ENCODE measurements at regions not wholly inside any gene's neighbourhood (a gene's known extent, or its start where the extent isn't known, plus 50 kb on each side); places are given as distances from the start of the nearest gene placed in this dataset.
"Not testable (repeated sequence)": the region's sequence is repeated elsewhere in the genome, so short reads cannot be mapped to it uniquely, and the experiment has no call there.

- Histone ChIP-seq H3K9ac (ENCODE audit: low read depth in 1 of 2, low read length in 2 of 2) (peak overlapping the region in 1 of 2 donors; percentile 47), H3K4me3 (ENCODE audit: low read depth in 1 of 3, low read length in 3 of 3) (no peak overlapping the region), H3K4me1 (ENCODE audit: control insufficient read depth in 4 of 4, insufficient read depth in 4 of 4, low read length in 3 of 4) (peaks cover 0 to 18% (median 15%) of the 10 kb centered on the region in 4 donors), H3K27ac (ENCODE audit: low read depth in 1 of 2, low read length in 2 of 2) (peak overlapping the region; percentile 60 to 79), H3K36me3 (ENCODE audit: control insufficient read depth in 4 of 4, insufficient read depth in 3 of 4, low read depth in 1 of 4, low read length in 3 of 4) (no peaks in the 10 kb centered on the region), H3K27me3 (ENCODE audit: control insufficient read depth in 4 of 4, insufficient read depth in 4 of 4, low read length in 3 of 4) (no peaks in the 10 kb centered on the region), H3K9me3 (ENCODE audit: control insufficient read depth in 4 of 4, low read length in 3 of 4) (no peaks in the 10 kb centered on the region)
- 92% methylated on average over 1 of the region's 1 CpG for WGBS
- TF ChIP-seq FOXA2 (IDR thresholded peaks at IDR 0.05) (no peak), HNF4A (conservative IDR thresholded peaks at IDR 0.05) (no peak), TAF1 (conservative IDR thresholded peaks at IDR 0.05) (no peak)
- DNase-seq (ENCODE audit: low spot score): no peak
These were observed 55.3 kb upstream of the PRSS3 start for GRCh38 chr9:33740075-33740474.

GRCh38 chr9:33740958-33741357 lies 54.4 kb upstream of the PRSS3 start:
- H3K27ac ChIP-seq (ENCODE audit: low read depth in 1 of 2, low read length in 2 of 2); H3K9ac ChIP-seq (ENCODE audit: low read depth in 1 of 2, low read length in 2 of 2); DNase-seq (ENCODE audit: low spot score); H3K4me3 ChIP-seq (ENCODE audit: low read depth in 1 of 3, low read length in 3 of 3); H3K27me3 ChIP-seq (ENCODE audit: control insufficient read depth in 4 of 4, insufficient read depth in 4 of 4, low read length in 3 of 4); H3K9me3 ChIP-seq (ENCODE audit: control insufficient read depth in 4 of 4, low read length in 3 of 4); H3K36me3 ChIP-seq (ENCODE audit: control insufficient read depth in 4 of 4, insufficient read depth in 3 of 4, low read depth in 1 of 4, low read length in 3 of 4): not testable (repeated sequence)
- peaks cover 0 to 18% (median 15%) of the 10 kb centered on the region in 4 donors for H3K4me1 ChIP-seq (ENCODE audit: control insufficient read depth in 4 of 4, insufficient read depth in 4 of 4, low read length in 3 of 4)
- 69% methylated on average over 1 of the region's 1 CpG for WGBS

GRCh38 chr9:33742051-33742450 lies 53.3 kb upstream of the PRSS3 start:
- Histone ChIP-seq H3K4me1 (ENCODE audit: control insufficient read depth in 4 of 4, insufficient read depth in 4 of 4, low read length in 3 of 4) (peaks cover 0 to 18% (median 15%) of the 10 kb centered on the region in 4 donors), H3K36me3 (ENCODE audit: control insufficient read depth in 4 of 4, insufficient read depth in 3 of 4, low read depth in 1 of 4, low read length in 3 of 4) (no peaks in the 10 kb centered on the region), H3K27me3 (ENCODE audit: control insufficient read depth in 4 of 4, insufficient read depth in 4 of 4, low read length in 3 of 4) (no peaks in the 10 kb centered on the region), H3K9me3 (ENCODE audit: control insufficient read depth in 4 of 4, low read length in 3 of 4) (no peaks in the 10 kb centered on the region), H3K4me3 (ENCODE audit: low read depth in 1 of 3, low read length in 3 of 3) (no peak overlapping the region), H3K27ac (ENCODE audit: low read depth in 1 of 2, low read length in 2 of 2) (no peak overlapping the region), H3K9ac (ENCODE audit: low read depth in 1 of 2, low read length in 2 of 2) (no peak overlapping the region)
- WGBS: 80% methylated on average over 3 of the region's 3 CpGs
- DNase-seq (ENCODE audit: low spot score): no peak
- TF ChIP-seq CTCF (IDR thresholded peaks at IDR 0.05; ENCODE audit: low read depth, low read length, missing input control) (no peak), JUND (IDR thresholded peaks at IDR 0.05) (no peak)

GRCh38 chr9:33742519-33742918 lies 52.8 kb upstream of the PRSS3 start:
- peak; percentile 13 for TF ChIP-seq CTCF (IDR thresholded peaks at IDR 0.05; ENCODE audit: low read depth, low read length, missing input control)
- TF ChIP-seq ZBTB33 (IDR thresholded peaks at IDR 0.05): no peak
- TF ChIP-seq RAD21 (IDR thresholded peaks at IDR 0.05): peak; percentile 37 to 72
- no peak for TF ChIP-seq MAX (IDR thresholded peaks at IDR 0.05)
- TF ChIP-seq REST (IDR thresholded peaks at IDR 0.05): no peak

More at GRCh38 chr9:33742519-33742918, 52.8 kb upstream of the PRSS3 start:
- Histone ChIP-seq H3K4me1 (ENCODE audit: control insufficient read depth in 4 of 4, insufficient read depth in 4 of 4, low read length in 3 of 4) (peaks cover 0 to 18% (median 15%) of the 10 kb centered on the region in 4 donors), H3K27me3 (ENCODE audit: control insufficient read depth in 4 of 4, insufficient read depth in 4 of 4, low read length in 3 of 4) (no peaks in the 10 kb centered on the region), H3K4me3 (ENCODE audit: low read depth in 1 of 3, low read length in 3 of 3) (no peak overlapping the region), H3K9ac (ENCODE audit: low read depth in 1 of 2, low read length in 2 of 2) (no peak overlapping the region), H3K9me3 (ENCODE audit: control insufficient read depth in 4 of 4, low read length in 3 of 4) (no peaks in the 10 kb centered on the region), H3K36me3 (ENCODE audit: control insufficient read depth in 4 of 4, insufficient read depth in 3 of 4, low read depth in 1 of 4, low read length in 3 of 4) (no peaks in the 10 kb centered on the region), H3K27ac (ENCODE audit: low read depth in 1 of 2, low read length in 2 of 2) (no peak overlapping the region)
- DNase-seq (ENCODE audit: low spot score): no peak
- 81% methylated on average over 2 of the region's 2 CpGs for WGBS
